ENCODE measurements at regions not wholly inside any gene's neighbourhood (a gene's known extent, or its start where the extent isn't known, plus 50 kb on each side); places are given as distances from the start of the nearest gene placed in this dataset.

DNA sequence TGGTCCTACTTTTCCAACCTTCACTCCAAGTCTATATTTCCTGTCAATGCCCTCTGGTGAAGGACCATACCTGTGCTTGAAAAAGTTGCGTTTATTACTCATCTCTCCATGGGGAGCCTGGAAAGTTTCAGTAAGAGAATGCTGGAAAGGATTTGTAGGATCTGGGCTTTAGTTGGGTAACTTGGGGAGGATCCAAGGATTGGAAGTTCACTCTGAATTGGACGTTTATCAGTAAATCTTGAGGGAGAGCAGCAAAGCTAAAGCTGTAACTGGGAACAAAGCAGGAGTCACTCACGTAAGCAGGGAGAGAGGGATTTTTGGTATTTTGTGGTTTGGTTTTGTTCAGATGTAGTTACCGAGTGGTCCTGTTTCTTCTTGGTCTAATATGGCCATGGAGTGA, 51.4 kb upstream of the NPVF start:
- H3K9me3 Mint-ChIP-seq: no peaks in the 10 kb centered on the region
- no peak overlapping the region for H3K27ac Mint-ChIP-seq
- H3K36me3 Mint-ChIP-seq: no peaks in the 10 kb centered on the region
- no peak overlapping the region for H3K4me3 Mint-ChIP-seq
- DNase-seq: no peak
- peaks cover 5% of the 10 kb centered on the region for H3K4me1 Mint-ChIP-seq
- peaks cover 11% of the 10 kb centered on the region for H3K27me3 Mint-ChIP-seq

DNA sequence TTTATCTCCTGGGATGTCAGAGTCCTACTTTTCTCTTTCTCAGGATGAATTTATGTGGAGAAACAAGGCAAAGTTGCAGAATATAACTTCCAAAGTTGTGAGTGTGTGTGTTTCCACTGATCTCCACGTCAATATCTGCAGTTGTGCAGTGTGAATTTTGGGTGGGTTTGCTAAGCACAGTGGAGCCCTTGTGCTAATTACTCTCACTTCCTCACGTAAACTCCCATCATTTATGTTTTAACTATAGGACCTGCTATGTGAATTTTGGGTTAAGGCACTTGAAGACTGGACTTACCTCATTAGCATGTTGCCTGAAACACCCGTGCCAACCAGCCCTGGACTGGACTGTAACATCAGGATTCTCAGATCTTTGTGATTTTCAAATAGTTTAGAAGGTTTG, 51.9 kb upstream of the NPVF start:
- Mint-ChIP-seq H3K4me1 (peaks cover 5% of the 10 kb centered on the region), H3K27ac (no peak overlapping the region), H3K27me3 (peaks cover 8% of the 10 kb centered on the region), H3K36me3 (no peaks in the 10 kb centered on the region), H3K4me3 (no peak overlapping the region), H3K9me3 (no peaks in the 10 kb centered on the region)
- no peak for DNase-seq

- Mint-ChIP-seq H3K4me1 (peaks cover 5% of the 10 kb centered on the region), H3K4me3 (no peak overlapping the region), H3K9me3 (no peaks in the 10 kb centered on the region), H3K27me3 (peaks cover 8% of the 10 kb centered on the region), H3K27ac (no peak overlapping the region), H3K36me3 (no peaks in the 10 kb centered on the region)
- no peak for DNase-seq
Observed at GRCh38 chr7:25282194-25282593, 53.9 kb upstream of the NPVF start.

- no peaks in the 10 kb centered on the region for H3K4me1 Mint-ChIP-seq
- no peak for DNase-seq
- H3K36me3 Mint-ChIP-seq: no peaks in the 10 kb centered on the region
- H3K27me3 Mint-ChIP-seq: no peaks in the 10 kb centered on the region
- no peak overlapping the region for H3K4me3 Mint-ChIP-seq
- no peaks in the 10 kb centered on the region for H3K9me3 Mint-ChIP-seq
- no peak overlapping the region for H3K27ac Mint-ChIP-seq
Observed at GRCh38 chr7:25286756-25287155, 58.5 kb upstream of the NPVF start.

DNA sequence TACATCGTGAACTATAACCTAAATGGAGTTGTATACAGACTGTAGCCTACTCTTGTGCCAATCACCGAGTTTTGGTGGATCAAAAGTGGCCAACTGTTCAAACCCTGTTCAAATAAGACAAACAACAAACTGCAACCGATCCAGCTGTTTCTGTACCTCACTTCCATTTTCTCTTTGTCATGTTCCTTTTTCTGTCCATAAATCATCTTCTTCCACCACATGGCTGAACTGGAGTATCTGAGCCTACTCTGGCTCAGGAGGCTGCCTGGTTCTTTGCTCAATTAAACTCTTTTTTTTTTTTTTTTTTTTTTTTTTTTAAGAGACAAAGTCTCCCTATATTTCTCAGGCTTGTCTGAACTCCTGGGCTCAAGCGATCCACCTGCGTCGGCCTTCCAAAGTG, 59.0 kb upstream of the NPVF start:
- no peaks in the 10 kb centered on the region for H3K27me3 Mint-ChIP-seq
- H3K9me3 Mint-ChIP-seq: no peaks in the 10 kb centered on the region
- no peak overlapping the region for H3K27ac Mint-ChIP-seq
- no peak for DNase-seq
- H3K4me1 Mint-ChIP-seq: no peaks in the 10 kb centered on the region
- no peaks in the 10 kb centered on the region for H3K36me3 Mint-ChIP-seq
- no peak overlapping the region for H3K4me3 Mint-ChIP-seq

DNA sequence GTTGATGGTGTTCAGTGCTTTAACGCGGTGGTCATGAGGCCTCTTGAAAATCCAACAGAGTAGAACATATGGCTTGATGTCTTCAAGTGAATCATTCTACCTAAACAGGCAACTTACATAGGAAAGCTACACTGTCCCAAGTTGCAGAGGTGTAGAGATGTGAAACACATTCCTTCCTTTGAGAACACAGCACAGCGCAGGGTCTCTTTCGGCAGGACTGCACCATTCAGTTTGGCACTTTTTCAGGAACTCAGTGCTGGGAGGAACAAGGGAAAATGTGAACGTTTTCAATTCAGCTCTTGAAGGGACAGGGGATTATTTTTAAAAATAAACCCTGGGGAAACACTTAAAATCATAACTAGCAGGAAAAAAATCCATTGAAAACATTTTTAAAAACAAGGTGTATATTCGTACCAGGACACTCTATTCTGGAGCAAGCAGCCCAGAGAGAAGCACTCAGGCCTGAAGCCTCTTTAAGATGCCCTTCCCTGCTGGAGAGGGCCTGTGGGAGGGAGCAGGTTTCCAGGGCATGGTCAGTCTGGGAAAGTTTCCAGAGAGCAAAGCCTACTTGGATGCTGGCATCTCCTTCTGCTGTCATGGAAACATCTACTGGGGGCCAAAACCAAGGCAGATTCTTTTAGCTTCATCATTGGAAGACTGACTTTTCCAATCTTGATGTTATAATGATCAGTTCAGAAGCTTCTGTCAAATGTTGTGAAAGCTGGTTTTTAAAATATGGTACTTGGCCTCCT, 60.4 kb upstream of the NPVF start:
- no peaks in the 10 kb centered on the region for H3K27me3 Mint-ChIP-seq
- no peaks in the 10 kb centered on the region for H3K9me3 Mint-ChIP-seq
- no peak overlapping the region for H3K27ac Mint-ChIP-seq
- no peaks in the 10 kb centered on the region for H3K4me1 Mint-ChIP-seq
- no peak for DNase-seq
- H3K4me3 Mint-ChIP-seq: no peak overlapping the region
- H3K36me3 Mint-ChIP-seq: no peaks in the 10 kb centered on the region

DNA sequence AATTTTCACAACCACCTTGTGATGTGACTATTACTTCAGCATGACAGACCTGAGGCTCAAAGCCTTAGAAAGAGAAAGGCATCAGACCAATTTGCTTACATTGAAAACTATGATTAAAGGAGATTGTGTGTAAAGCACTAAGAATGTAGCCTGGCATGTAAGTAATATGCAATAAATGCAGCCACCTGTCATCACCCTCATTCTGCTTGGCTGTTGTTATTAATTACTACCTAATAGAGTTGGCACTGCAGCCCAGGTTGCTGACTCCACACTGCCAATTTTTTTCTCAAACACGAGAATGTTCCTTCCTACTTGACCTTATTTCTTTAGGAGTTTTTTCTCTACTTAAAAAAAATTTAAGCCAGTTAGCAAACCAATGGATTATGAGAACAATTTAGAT, 61.2 kb upstream of the NPVF start:
- Mint-ChIP-seq H3K4me1 (no peaks in the 10 kb centered on the region), H3K4me3 (no peak overlapping the region), H3K36me3 (no peaks in the 10 kb centered on the region), H3K27ac (no peak overlapping the region), H3K27me3 (no peaks in the 10 kb centered on the region), H3K9me3 (no peaks in the 10 kb centered on the region)
- no peak for DNase-seq

GRCh38 chr7:25294624-25295023, 66.3 kb upstream of the NPVF start:
- Mint-ChIP-seq H3K4me1 (no peaks in the 10 kb centered on the region), H3K4me3 (no peak overlapping the region), H3K27me3 (no peaks in the 10 kb centered on the region), H3K36me3 (no peaks in the 10 kb centered on the region), H3K27ac (no peak overlapping the region), H3K9me3 (no peaks in the 10 kb centered on the region)
- DNase-seq: no peak

- Mint-ChIP-seq H3K27ac (no peak overlapping the region), H3K36me3 (no peaks in the 10 kb centered on the region), H3K4me3 (no peak overlapping the region), H3K9me3 (no peaks in the 10 kb centered on the region), H3K27me3 (no peaks in the 10 kb centered on the region), H3K4me1 (no peaks in the 10 kb centered on the region)
- DNase-seq: no peak
Observed at GRCh38 chr7:25295387-25295786, 67.1 kb upstream of the NPVF start.

DNA sequence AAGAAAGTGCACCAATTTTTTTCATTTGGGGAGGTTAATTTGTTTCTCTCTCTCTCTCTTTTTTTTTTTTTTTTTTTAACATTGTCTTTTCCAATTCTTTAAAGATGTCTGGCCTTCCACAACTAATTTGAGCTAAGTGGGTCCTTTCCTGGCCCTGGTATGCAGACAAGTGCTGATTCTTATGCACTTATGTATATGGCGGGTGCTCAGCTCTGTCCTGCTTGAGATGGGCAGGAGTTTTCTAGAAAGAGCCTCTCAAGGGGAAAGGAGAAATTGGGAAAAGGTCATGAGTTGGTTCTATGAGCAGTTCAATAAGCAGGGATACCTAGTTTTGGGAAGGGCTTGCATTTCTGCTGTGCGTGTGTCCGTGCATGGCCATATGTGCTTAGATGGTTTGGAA, 67.8 kb upstream of the NPVF start:
- Mint-ChIP-seq H3K27me3 (peaks cover 3% of the 10 kb centered on the region), H3K27ac (no peak overlapping the region), H3K9me3 (no peaks in the 10 kb centered on the region), H3K4me3 (no peak overlapping the region), H3K36me3 (no peaks in the 10 kb centered on the region), H3K4me1 (no peaks in the 10 kb centered on the region)
- DNase-seq: no peak

GRCh38 chr7:25297278-25297677, 69.0 kb upstream of the NPVF start:
- Mint-ChIP-seq H3K4me3 (no peak overlapping the region), H3K4me1 (no peaks in the 10 kb centered on the region), H3K27ac (no peak overlapping the region), H3K36me3 (no peaks in the 10 kb centered on the region), H3K9me3 (no peaks in the 10 kb centered on the region), H3K27me3 (peaks cover 3% of the 10 kb centered on the region)
- DNase-seq: no peak

DNA sequence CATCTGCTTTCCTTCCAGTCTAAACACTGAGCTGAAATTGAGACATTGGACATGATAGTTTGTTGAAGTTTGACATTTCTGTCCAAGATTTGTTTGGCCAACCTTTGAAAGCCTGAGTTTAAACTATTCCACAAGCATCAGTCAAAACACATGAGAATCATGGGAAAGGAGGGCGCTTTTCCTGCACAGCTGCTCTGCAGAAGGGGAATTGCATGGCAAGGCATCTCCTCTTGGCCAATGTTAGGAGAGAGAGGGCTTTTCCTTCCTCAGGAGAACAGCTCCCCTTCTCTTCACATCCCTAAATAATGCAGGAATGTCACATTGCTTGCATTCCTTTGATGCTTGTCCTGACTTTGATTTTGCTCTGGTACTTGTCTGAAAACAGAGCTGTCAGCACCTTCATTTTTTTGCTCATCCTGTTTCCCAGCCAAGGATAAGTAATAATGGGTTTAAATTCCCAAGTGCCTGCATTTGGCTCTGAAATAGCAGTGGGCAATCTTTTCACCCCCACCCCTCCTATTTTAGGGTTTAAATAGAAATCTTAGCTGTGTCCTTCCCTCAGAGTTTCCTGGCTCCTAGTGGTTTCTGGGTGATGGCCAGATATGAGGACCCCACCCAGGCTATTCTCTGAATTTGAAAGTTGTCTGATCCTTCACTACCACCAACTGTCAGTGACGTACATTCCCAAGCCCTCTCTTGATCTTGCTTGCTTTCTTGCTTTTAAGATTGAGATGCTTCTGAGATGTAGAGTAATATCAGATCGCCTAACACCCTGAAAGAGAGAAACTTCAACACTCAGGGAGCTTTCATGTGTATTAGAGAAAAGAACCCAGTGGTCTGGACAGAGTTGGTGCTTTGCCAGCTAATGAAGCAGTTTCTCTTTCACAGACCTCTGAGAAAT, 75.2 kb upstream of the NPVF start:
- no peaks in the 10 kb centered on the region for H3K9me3 Mint-ChIP-seq
- H3K27me3 Mint-ChIP-seq: peaks cover 13% of the 10 kb centered on the region
- H3K27ac Mint-ChIP-seq: no peak overlapping the region
- no peak for DNase-seq
- H3K4me3 Mint-ChIP-seq: no peak overlapping the region
- H3K4me1 Mint-ChIP-seq: no peaks in the 10 kb centered on the region
- no peaks in the 10 kb centered on the region for H3K36me3 Mint-ChIP-seq

DNA sequence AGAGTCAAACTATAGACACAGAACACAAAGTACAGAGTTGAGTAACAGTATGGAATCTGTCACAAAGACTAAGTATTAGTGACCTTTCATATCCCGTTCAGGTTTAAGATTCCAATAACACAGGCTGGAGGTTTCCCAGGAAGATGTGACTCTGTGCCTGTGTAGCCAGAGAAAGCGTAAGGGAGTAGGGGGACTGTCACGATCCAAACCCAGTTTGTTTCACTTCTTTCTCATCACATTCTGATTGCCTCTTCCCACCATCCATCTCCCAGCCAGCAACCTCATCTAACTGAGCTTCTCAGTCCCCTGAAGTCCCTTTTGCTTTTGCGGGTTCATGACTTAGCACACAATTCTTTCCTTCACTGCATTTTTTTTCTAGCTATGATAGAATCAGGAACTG, 76.4 kb upstream of the NPVF start:
- Mint-ChIP-seq H3K4me1 (no peaks in the 10 kb centered on the region), H3K9me3 (no peaks in the 10 kb centered on the region), H3K36me3 (no peaks in the 10 kb centered on the region), H3K4me3 (no peak overlapping the region), H3K27ac (no peak overlapping the region), H3K27me3 (peaks cover 13% of the 10 kb centered on the region)
- DNase-seq: no peak

DNA sequence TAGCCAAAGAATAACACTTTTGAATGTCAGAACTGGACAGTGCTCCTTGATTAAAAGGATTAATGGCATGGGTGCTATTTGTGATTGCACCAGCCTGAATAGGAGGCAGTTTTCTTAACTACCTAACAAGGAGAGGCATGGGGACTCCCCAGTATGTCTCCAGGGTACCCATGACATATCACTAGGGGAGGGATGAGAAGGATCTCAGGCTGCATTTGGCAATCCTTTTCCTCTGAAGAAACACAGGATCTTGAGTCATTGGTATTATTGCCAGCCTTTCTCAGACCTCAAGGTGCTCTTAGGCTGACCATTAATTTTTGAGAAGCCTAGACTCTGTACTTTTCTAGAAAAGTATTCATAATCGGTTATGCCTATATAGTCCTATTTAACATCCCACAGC, 77.5 kb upstream of the NPVF start:
- Mint-ChIP-seq H3K27ac (no peak overlapping the region), H3K9me3 (no peaks in the 10 kb centered on the region), H3K36me3 (no peaks in the 10 kb centered on the region), H3K4me3 (no peak overlapping the region), H3K27me3 (peaks cover 13% of the 10 kb centered on the region), H3K4me1 (no peaks in the 10 kb centered on the region)
- no peak for DNase-seq

DNA sequence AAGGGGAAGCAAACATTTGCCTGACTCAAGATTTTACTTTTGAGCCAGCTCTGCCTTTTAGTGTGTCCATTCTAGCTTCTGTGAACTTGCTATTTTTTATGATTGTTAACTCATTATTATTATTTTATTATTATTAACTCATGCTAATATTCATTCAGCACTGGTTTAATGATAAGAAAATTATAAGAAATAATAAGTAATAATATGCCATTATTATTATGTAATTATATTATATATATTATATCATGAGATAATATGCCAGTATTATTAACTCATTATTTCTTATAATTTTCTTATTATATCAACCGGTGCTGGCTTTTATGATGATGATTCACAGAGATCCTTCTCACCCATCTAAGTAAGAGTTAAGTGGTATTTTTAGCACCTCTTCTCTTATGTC, 79.3 kb upstream of the NPVF start:
- Mint-ChIP-seq H3K36me3 (no peaks in the 10 kb centered on the region), H3K27ac (no peak overlapping the region), H3K27me3 (peaks cover 11% of the 10 kb centered on the region), H3K9me3 (no peaks in the 10 kb centered on the region), H3K4me1 (no peaks in the 10 kb centered on the region), H3K4me3 (no peak overlapping the region)
- no peak for DNase-seq

DNA sequence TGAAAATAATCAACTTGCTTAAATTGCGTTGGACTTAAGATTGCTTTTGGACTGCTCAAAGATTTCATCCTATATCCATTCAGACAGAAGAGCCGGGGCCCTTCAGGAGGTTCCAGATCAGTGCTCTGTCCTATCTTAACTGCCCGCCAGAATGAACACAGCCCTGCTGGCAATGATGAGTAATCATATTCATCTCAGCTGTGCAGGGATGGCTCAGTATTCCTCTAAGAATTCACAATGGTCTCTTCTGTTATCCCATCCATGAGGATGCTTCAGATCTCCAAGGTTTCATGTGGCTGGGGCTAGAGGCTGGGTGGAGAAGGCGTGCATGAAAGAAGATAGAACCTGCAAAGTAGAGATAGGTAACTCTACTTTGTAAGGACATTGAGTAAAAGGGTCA, 80.0 kb upstream of the NPVF start:
- H3K36me3 Mint-ChIP-seq: no peaks in the 10 kb centered on the region
- no peak overlapping the region for H3K4me3 Mint-ChIP-seq
- no peaks in the 10 kb centered on the region for H3K4me1 Mint-ChIP-seq
- peaks cover 11% of the 10 kb centered on the region for H3K27me3 Mint-ChIP-seq
- H3K9me3 Mint-ChIP-seq: no peaks in the 10 kb centered on the region
- no peak for DNase-seq
- no peak overlapping the region for H3K27ac Mint-ChIP-seq
